Activated CD8-positive, alpha-beta memory T cell treated with anti-CD3 and anti-CD28 coated beads for 1 hour (primary cell): ENCODE measurements at regions not wholly inside any gene's neighbourhood (a gene's known extent, or its start where the extent isn't known, plus 50 kb on each side); places are given as distances from the start of the nearest gene placed in this dataset.

Experiments
- DNase-seq, 2 donors: peaks; one replicate each; pipeline ENCODE4 v3.0.0-alpha.2; 2020; ENCODE audit warnings: low read depth in 1 of 2; ENCODE audit errors: extremely low read depth in 1 of 2

DNA sequence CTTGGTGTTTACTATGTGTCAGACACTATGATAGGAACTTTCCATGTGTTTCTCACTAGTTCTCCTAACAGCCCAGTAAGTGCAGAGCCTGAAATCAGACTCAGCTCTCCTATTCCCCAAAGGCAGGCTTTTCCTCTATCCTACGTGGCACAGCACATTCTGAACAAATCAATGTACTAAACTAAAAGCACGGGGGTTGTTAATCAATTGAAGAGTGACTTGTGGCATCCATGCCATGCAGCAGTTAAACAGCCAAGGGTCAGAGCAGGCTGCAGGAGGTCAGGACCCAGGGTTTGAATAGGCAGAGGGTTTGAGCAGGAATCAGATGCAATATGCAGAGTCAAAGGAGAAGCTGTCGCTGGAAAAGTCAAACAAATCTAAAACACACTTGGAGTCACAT is 289.7 kb upstream of the LDB2 start:
- DNase-seq, result no peak

- DNase-seq, result no peak
These were observed 288.6 kb upstream of the LDB2 start for GRCh38 chr4:17187003-17187402.

GRCh38 chr4:17182888-17183287 is 284.4 kb upstream of the LDB2 start:
- no peak for DNase-seq

DNA sequence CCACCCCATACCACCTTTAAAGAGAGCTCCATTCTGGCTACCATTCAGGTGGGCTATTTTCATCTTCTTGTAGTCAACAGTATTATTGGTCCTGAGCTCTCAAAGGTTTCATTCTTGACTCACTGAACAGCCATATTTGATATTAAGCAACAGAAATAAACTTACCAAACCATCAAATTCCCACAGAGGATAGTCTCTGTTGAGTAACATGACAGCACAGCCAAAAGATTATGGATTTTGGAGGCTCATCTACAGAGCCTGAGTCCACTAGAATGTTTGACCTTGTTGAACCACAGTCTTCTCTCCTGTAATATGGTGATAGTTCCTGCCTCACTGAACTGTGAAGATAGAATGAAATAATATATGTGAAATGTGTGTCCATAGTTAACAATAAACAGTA is 276.3 kb upstream of the LDB2 start:
- DNase-seq, result no peak

DNA sequence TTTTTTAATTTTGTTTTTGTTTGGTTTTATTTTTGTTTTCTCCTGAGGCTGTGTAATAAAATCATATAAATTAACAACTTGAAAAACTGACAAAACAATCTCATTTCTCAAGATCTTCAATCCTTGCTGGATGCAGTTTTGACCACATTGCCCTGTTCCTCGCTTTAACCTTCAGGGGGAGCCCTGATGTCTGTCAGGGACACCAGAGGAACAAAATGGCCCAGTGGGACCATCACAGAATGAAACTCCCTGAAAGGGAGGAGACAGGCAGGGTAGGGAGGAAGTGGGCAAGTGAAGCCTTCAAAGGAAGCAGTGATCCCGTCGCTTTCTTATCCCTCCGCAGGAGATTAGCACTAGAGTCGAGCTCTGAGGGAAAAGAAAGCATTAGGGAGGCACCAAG is 274.9 kb upstream of the LDB2 start:
- no peak for DNase-seq

GRCh38 chr4:17170131-17170530 is 271.7 kb upstream of the LDB2 start:
- DNase-seq, result no peak

DNA sequence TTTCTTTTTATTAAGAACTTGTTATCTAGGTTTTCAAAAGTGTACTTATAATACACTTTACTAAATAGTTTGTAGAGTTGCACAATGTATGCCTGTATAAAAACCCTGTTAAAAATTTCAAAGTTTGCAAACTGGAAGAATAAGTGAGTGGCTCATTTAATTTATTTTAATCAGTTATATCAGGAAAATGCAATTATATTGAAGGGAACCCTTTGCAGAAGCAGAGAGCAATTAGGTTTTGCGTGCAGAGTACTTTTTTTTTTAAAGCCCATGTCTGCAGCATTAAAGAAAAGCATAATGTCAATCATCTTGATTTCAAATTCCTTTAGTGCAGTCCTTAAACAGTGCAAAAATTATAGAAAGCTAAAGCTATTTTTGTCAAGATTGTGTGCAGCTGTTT is 271.3 kb upstream of the LDB2 start:
- DNase-seq, result no peak

DNA sequence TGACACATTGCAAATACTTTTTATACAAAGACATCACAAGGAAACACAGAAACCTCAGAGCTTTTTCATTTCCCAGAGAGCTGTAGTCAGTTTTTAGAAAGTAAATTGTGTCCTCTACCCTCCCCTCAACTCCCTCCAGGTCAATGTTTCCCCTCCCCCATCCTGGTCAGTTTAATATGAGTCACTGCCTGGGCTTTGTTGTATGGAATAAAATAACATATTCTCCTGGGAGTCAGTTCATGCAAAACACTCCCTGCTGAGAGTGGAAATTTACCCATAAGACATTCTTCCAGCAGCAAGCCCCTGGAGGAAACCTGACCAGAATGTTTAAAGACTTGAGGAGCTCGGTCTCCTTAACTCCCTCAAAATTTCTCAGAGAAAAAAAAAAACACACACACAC is 270.1 kb upstream of the LDB2 start:
- DNase-seq, result no peak

DNA sequence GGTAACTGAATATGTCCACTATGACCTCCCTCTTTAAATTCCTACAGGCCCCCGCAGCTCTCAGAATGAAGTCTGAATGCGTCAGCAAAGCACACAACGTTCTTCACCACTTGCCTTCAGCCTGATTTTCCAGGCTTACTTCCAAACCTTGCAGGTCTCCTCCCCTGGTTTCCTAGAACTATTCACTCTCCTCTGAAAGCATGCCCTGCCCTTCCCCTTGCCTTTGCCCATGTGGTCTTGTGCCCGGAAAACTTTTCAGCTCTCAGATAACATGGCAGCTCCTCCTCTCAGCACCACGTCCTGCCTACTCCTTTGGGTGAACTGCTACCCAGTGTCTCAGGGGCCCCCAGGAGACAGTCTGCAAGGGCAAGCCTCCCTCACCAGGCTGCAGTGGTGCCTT is 268.5 kb upstream of the LDB2 start:
- no peak for DNase-seq

GRCh38 chr4:17165286-17165685 is 266.8 kb upstream of the LDB2 start:
- DNase-seq, result no peak

GRCh38 chr4:17164666-17165065 is 266.2 kb upstream of the LDB2 start:
- no peak for DNase-seq

- DNase-seq, result no peak
These were observed 264.8 kb upstream of the LDB2 start for GRCh38 chr4:17163156-17163771.

GRCh38 chr4:17157304-17157703 is 258.9 kb upstream of the LDB2 start:
- DNase-seq, result no peak

- DNase-seq, result no peak
These were observed 257.0 kb upstream of the LDB2 start for GRCh38 chr4:17155486-17155885.

- DNase-seq, result no peak
These were observed 255.1 kb upstream of the LDB2 start for GRCh38 chr4:17153572-17153971.

- DNase-seq, result no peak
These were observed 254.6 kb upstream of the LDB2 start for GRCh38 chr4:17152941-17153540.

DNA sequence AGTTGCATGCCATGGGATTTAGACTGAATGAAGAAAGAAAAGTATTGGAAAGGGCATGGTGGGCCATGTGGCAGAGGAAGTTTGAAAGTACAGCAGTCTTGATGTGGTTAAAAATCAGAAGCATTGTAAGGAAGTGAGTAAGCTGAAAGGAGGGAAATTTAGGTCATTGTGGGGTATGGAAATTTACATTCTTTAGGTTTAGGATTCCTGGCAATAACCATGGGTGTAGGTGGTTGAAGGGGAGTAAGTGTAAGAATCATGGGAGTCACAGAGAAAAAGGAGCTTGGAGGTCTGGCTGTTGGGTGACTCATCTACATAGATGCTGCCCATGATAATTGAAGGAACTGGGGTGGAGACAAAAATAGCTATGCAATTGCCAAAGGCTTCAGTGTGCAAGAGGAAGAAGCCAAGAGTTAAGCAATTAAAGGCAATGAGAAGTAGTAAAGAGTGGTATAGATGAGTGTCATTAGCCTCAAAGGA is 243.8 kb upstream of the LDB2 start:
- DNase-seq, result no peak

DNA sequence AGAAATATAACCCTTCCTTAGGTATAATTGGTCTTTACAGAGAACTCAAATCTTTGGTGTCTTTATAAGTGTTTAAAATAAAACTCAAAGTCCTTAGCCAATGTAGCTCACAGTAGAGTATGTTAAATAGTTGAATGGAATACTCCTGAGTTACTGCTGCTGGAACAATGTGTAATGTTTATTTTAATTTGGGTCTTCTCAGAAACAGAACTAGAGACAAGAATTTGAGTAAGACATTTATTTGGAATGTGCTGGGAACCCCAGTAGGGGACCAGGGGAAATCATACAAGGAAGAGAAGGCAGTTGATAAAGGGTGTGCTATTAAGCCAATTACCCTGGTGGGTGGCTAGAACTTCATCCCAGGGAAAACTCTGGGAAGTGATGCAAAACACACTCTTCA is 240.4 kb upstream of the LDB2 start:
- DNase-seq, result no peak

DNA sequence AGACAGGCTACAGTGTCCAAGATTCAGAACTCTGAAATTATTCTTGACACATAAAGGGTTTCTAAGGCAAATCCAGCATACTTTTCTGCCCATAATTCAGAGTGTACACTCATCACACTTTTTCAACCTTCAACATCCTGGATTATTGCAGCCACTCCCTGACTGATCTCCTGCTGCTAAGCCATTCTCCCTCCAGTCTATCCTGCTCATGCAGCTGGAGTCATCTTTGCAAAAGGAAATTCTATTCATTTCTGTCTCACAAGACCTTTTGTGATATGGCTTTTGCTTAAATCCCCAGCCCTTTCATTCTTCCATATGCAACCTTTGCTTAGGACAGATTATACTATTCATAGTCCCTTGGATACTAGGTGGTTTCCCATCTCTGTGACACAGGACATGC is 236.1 kb upstream of the LDB2 start:
- no peak for DNase-seq

DNA sequence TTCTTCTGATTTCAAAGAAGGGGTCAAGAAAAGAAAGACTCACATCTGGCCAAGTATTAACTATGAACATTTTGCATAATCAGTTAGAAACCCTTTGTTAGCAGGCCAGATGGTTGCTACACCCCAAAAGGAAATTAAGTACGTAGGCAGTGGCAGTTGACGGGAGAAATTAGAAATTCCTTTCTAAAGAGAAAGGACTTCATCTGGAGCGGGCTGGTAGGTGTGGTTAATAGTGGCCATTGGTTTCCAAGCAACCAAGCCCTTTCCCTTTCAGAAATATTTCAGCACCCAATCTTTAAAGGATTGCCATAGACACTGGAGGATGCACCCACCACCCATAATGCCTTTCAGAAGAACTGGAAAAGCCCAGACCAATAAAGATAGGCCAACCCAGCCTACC is 235.7 kb upstream of the LDB2 start:
- no peak for DNase-seq

DNA sequence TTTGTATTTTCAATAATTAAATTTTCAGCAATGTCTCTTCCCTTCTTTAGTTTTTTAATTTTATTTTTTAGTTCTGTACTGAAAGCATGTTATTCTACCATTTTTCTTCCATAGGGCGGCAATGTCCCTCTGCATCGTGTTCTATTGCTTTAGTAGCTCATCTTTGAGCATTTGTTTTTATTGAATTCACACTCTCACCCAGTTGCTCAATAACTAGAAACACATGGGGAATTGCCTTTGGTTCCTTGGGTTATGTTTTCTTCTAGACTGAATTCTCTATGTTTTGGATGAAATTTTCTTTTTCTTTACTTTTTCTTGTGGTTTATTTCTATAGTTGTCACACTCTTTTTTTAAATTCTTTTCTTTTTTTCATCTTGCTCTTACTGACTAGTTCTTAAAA is 233.8 kb upstream of the LDB2 start:
- no peak for DNase-seq

GRCh38 chr4:17128268-17128667 is 229.8 kb upstream of the LDB2 start:
- DNase-seq, result no peak

DNA sequence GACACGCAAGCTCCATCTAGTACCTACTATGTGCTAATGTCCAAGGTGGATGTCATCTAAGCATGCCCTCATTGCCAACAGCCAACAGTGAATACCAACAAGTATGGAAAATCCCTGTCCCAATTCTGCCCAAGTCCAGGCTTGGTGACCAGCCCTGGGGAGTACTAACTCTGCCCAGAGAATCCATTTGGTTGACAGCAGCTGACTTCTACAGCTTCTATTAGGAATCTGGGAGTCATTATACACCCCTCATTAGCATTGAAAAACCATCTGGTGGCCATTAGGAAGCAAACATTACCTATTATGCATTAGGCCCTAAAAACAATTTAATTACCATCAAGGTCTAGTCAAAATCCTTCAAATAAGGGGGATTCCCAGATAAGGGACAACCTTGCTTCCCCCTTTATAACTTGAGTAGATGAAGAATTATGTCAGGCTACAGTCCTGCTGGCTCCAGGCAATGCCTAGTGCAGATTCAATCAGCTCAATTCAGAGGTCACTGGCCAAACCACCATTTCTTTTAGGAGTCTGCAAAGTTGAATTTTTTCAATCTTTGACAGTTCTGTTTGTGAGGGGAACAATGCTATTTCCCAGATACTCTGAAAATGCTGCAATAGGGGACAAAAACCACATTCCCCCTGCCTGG is 228.0 kb upstream of the LDB2 start:
- no peak for DNase-seq
